Left cardiac atrium (tissue), 4 donors: ENCODE measurements at regions not wholly inside any gene's neighbourhood (a gene's known extent, or its start where the extent isn't known, plus 50 kb on each side); places are given as distances from the start of the nearest gene placed in this dataset.
"Not testable (repeated sequence)": the region's sequence is repeated elsewhere in the genome, so short reads cannot be mapped to it uniquely, and the experiment has no call there.

Experiments used
- ATAC-seq, 2 donors: fragments of 200-7000 bp; cut with Tn5 transposase; one replicate each; pipeline ENCODE4 v1.9.1; 2020; ENCODE audit warnings: mild to moderate bottlenecking in 2 of 2, moderate library complexity in 2 of 2
- DNase-seq: peaks from one replicate; pipeline ENCODE4 v3.0.0-alpha.2; 2020
- intact Hi-C, 2 donors: fragments of 100-400 bp; cut with DNase I; formaldehyde crosslinking; loops; one replicate each; pipeline versions ENCODE4 v1.14.1 to v1.15.1; 2022 to 2023
- donor health status: DM: no; HTN: yes; CAD: no.
- donor health status: DM: no; HTN: yes; CAD: no; lungs with severe emphysema.
- donor health status: DM: yes; HTN: yes; CAD: no.
- donor health status: Dilated cardiomyopathy.

- intact Hi-C loops, result no loop called here
- ATAC-seq (no peak), DNase-seq (no peak)
Measured at GRCh38 chr12:131356485-131357184, 354.3 kb upstream of the SFSWAP start.

- DNase-seq (no peak), ATAC-seq (no peak)
- intact Hi-C loops, result no loop called here
Measured at GRCh38 chr12:131357185-131357747, 353.6 kb upstream of the SFSWAP start.

DNA sequence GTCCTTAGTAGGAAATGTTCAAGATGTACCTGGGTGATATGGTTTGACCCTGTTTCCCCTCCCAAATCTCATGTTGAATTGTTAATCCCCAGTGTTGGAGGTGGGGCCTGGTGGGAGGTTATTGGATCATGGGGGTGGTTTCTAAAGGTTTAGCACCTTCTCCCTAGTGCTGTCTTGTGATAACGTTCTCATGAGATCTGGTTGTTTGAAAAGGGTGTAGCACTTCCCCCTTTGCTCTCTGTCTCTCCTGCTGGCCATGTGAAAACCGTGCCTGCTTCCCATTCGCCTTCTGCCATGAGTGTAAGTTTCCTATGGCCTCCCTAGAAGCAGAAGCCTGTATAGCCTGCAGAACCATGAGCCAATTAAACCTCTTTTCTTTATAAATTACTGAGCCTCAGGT is 353.0 kb upstream of the SFSWAP start:
- DNase-seq, result no peak
- ATAC-seq, result no peak
- intact Hi-C loops, result no loop called here

- ATAC-seq (no peak), DNase-seq (no peak)
- intact Hi-C loops, result no loop called here
Measured at GRCh38 chr12:131362291-131363211, 348.3 kb upstream of the SFSWAP start.

DNA sequence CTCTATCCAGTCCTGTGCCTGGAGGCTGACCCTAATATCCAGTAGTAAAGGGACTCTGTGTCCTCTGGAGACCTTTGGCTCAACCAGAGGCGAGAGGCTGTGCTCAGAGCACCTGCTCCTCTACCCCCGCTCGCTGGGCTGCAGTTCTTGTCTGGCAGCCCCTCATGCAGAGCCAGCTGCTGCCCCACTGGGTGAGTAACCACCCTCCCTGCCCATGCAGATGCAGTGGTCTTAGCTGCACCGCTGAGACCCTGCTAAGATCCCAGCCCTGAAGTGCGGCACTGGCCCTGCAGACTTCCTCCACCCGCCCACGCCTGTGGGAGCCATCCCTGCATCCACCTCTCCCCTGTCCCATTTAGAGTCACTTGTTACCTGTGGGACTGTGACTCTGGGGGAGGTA is 347.5 kb upstream of the SFSWAP start:
- intact Hi-C loops, result no loop called here
- ATAC-seq (no peak), DNase-seq (no peak)

- ATAC-seq (no peak), DNase-seq (no peak)
- intact Hi-C loops, result no loop called here
Measured at GRCh38 chr12:131363841-131364495, 346.9 kb upstream of the SFSWAP start.

GRCh38 chr12:131364903-131365820 is 345.7 kb upstream of the SFSWAP start:
- intact Hi-C loops, result no loop called here
- ATAC-seq (no peak), DNase-seq (no peak)

DNA sequence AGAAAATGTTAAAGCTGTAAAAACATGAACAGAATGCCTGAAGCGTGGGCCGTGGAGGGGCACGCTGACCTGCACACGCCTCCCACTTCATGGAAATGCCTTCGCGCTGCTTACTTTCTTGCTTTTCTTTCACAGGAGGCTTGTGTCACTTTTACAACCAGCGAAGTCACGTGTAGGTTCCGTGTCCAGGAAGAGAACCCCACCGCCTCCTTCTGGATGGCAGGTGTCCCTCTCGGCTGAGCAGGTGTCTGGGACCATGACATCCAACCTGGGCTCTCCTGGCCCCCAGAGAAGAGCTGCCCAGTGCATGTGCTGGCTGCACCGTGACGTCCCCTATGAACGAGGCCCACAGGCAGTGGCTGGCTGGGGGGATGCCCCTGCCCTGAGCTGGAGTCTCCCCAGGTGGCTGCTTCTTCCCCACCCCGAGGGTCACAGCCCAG is 345.0 kb upstream of the SFSWAP start:
- ATAC-seq (no peak), DNase-seq (no peak)
- intact Hi-C loops, result no loop called here

DNA sequence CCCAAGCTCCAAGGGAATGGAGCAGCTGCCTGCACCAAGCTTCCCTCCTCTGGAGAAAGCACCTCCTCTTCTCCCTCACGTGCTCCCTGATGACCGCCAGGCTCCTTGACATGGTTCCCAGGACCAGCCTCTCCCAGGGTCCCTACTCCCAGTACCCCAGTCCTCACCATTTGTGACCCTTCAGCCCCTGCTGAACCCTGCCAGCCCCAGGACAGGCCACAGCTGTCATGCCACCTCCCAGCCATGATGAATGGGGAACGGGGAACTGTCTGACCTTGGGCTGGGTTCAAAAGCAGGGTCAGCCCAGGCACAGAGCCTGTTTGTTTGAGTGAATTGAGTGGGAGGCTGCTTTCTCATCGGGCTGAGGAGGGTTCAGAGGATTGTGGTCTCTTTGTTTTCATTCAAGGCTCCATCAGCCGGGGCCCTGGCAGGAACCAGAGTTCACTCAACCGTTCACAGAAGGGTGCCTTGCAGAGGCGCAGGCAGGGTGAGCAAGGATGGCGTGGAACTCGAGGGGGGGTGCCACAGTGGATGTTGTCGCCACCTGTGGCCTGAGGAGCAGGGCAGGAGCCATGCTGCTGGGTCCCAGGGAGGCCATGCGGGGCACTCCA is 344.5 kb upstream of the SFSWAP start:
- intact Hi-C loops, result no loop called here

DNA sequence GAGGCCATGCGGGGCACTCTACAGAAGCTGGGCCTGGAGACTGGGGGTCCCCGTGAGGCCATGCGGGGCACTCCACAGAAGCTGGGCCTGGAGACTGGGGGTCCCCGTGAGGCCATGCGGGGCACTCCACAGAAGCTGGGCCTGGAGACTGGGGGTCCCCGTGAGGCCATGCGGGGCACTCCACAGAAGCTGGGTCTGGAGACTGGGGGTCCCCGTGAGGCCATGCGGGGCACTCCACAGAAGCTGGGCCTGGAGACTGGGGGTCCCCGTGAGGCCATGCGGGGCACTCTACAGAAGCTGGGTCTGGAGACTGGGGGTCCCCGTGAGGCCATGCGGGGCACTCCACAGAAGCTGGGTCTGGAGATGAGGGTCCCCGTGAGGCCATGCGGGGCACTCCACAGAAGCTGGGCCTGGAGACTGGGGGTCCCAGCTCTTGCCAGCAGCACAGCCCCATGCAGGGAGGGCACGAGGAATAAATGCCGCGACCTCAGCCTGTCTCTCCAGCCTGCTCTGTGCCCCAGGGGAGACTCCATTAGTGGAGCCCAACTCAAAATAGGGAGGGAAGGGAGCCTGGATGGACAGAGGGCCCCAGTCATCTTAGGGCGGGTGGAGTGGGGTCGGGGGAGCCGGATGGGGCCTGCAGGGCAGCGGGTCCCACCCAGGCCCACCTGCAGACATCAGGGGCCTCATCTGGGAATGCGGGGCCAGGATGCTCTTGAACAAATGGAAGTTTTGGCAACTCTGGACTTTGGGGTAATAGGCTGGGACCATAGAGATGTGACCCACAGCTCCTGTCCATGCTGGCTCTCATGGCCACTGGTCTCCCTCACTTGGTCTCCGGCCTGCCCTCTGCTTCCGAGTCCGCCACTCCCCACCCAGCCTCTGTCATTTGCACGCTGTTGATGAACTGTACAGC is 343.6 kb upstream of the SFSWAP start:
- DNase-seq, ATAC-seq, intact Hi-C loops: not testable (repeated sequence)

More for the DNA sequence above, 344.5 kb upstream of the SFSWAP start:
- DNase-seq, result no peak
- no peak for ATAC-seq

DNA sequence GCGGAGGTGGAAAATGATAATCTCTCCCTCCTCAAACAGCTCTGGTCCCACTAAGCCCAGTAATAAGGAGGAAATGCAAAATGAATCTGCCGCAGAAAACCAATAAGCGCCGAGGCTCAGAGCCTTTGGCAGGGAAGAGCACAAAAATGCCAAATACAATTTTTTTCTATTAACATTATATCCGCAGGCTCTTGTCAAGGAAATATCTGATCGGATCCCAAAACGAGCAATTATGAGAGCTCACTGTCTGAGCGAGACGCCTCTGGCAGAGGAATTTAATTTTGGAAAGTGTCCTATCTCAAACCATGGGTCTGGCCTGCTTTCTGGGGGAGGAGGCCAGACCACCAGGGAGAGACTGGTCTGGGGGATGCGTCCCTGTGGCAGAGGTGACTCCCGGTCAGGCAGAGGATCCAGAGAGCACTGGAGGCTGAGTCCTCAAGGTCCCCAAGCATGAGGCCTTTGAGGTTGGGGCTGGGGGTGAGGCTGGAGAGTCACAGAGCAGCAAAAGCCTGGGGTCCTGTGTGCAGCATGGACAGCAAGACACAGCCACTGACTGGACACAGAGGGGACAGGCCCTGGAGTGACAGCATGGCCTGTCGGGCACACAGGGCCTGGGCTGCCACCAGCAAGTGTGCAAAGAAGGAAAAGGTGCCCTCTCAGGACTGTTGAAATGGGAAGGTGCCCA is 342.8 kb upstream of the SFSWAP start:
- intact Hi-C loops, result no loop called here
- DNase-seq (no peak), ATAC-seq (no peak)

DNA sequence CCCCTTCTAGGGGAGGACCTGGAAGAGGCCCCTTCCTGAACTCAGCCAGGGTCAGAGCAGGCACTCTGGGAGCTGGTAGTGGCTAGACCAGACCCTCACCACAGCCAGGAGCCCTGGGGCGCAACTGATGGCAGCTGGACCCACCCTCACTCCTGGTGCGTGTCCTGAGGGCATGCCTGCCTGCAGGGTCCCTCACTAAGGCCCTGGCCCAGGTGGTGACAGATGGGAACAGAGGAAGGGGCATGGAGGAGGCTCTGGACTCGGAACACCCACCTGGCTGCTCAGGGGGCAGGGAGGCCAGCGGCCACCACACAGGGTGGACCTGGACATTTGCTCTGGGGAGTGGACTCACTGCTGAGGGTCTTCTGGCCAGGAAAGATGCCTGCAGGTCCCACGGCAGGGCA is 342.2 kb upstream of the SFSWAP start:
- DNase-seq, result no peak
- intact Hi-C loops, result no loop called here
- ATAC-seq, result no peak

DNA sequence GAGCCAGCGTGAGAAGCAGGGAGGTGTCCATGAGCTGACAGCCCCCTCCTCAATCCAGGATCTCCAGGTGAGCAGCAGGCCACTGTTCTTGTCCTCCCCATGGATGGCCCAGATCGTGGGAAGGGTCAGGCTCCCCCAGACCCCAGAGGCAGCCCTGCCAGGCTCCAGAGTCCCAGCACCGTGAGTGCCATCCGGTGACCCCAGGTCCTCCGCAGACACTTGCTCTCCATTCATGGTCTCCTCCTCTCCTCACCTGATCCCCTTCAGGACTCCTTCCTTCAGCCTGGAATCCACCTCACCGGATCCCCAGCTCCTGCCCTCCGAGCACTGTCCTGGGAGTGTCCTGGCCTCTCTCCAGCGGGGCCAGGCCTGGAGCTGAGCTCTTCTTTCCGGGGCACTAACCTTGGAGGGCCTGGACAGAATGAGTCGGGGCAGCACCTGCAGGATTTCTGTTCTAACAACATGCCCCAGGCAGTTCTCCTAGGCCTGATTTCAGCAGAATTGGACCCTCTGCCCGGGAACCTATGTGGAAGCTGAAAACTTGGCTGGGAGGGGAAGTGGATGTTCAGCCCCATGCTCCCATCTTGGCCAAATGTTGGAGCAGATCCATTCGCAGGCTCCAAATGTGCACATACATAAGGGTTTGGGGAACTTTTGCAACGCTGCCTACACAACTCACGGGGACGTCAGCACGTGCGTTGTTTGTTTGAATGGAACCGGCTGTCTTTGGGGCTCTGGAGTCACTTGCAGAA is 341.6 kb upstream of the SFSWAP start:
- intact Hi-C loops, result no loop called here
- ATAC-seq (no peak), DNase-seq (no peak)

GRCh38 chr12:131370321-131370720 is 340.6 kb upstream of the SFSWAP start:
- DNase-seq, result no peak
- intact Hi-C loops, result no loop called here
- ATAC-seq, result no peak

GRCh38 chr12:131370791-131371347 is 340.0 kb upstream of the SFSWAP start:
- intact Hi-C loops, result no loop called here
- no peak for DNase-seq
- ATAC-seq, result no peak
